Spleen (tissue), 11 donors: ENCODE measurements at regions not wholly inside any gene's neighbourhood (a gene's known extent, or its start where the extent isn't known, plus 50 kb on each side); places are given as distances from the start of the nearest gene placed in this dataset.

ENCODE experiments used
- DNase-seq: peaks from one replicate; pipeline ENCODE4 v3.0.0-alpha.2; 2020
- H3K27ac ChIP-seq, 8 donors: fragments of 200-600 bp; sonication (generic) in 7 of 8; 1 replicate in 4 of 8; 2 replicates in 4 of 8; pipeline versions ENCODE4 v1.5.0 to v1.8.0; 2016 to 2021; ENCODE audit warnings: inconsistent platforms in 4 of 8, mild to moderate bottlenecking in 4 of 8, moderate library complexity in 1 of 8
- H3K27me3 ChIP-seq, 7 donors: fragments of 200-600 bp; sonication (generic) in 6 of 7; replicated peaks in 1 of 7; 1 replicate in 4 of 7; 2 replicates in 3 of 7; pipeline versions ENCODE4 v1.5.0 to v1.8.0; 2016 to 2021; ENCODE audit warnings: inconsistent platforms in 3 of 7, mild to moderate bottlenecking in 1 of 7
- H3K36me3 ChIP-seq, 6 donors: fragments of 200-600 bp; sonication (generic) in 5 of 6; 1 replicate in 4 of 6; 2 replicates in 2 of 6; pipeline versions ENCODE4 v1.5.0 to v1.8.0; 2016 to 2021; ENCODE audit warnings: inconsistent platforms in 2 of 6
- H3K4me1 ChIP-seq, 6 donors: fragments of 200-600 bp; sonication (generic) in 5 of 6; 1 replicate in 3 of 6; 2 replicates in 3 of 6; pipeline versions ENCODE4 v1.5.0 to v1.8.0; 2016 to 2021; ENCODE audit warnings: inconsistent platforms in 3 of 6
- H3K4me3 ChIP-seq, 8 donors: fragments of 200-600 bp; sonication (generic) in 7 of 8; 1 replicate in 4 of 8; 2 replicates in 4 of 8; pipeline versions ENCODE4 v1.5.0 to v1.8.0; 2016 to 2021; ENCODE audit warnings: inconsistent platforms in 4 of 8, mild to moderate bottlenecking in 4 of 8, moderate library complexity in 2 of 8
- H3K9me3 ChIP-seq, 8 donors: fragments of 200-600 bp; sonication (generic) in 7 of 8; 1 replicate in 4 of 8; 2 replicates in 4 of 8; pipeline versions ENCODE4 v1.5.0 to v1.8.0; 2016 to 2021; ENCODE audit warnings: inconsistent platforms in 4 of 8
- POLR2A ChIP-seq, 3 donors: fragments of 450-650 bp; IDR thresholded peaks; one replicate each; pipeline ENCODE4 v1.5.1; 2017; ENCODE audit warnings: antibody characterized with exemption in 3 of 3, mild to moderate bottlenecking in 1 of 3
- POLR2AphosphoS5 ChIP-seq, 3 donors: sonication (generic); formaldehyde crosslinking; IDR thresholded peaks; one replicate each; pipeline ENCODE4 v1.5.1; 2017; ENCODE audit warnings: antibody characterized with exemption in 3 of 3
- WGBS, 5 donors: extraction: QIAGEN DNeasy Blood & Tissue Kit in 3 of 5; methylation state at CpG; one replicate each; pipeline versions ENCODE4 v1.1.5 to v1.1.7; 2013 to 2018; 5-methylcytosine and 5-hydroxymethylcytosine counted together
- intact Hi-C: fragments of 100-400 bp; cut with DNase I; formaldehyde crosslinking; loops from one replicate; pipeline ENCODE4 v1.15.0; 2023; ENCODE audit warnings: low total_unique reads
- TF ChIP-seq, protein P1 (sequence below), 11 experiments: fragments of 200-600 bp in 7 of 11; fragments of 450-650 bp in 4 of 11; sonication (generic) in 4 of 11; IDR thresholded peaks in 8 of 11; conservative IDR thresholded peaks in 3 of 11; 1 replicate in 7 of 11; 2 replicates in 4 of 11; pipeline versions ENCODE4 v1.4.0 to v1.8.0; 2016 to 2021; ENCODE audit warnings: antibody characterized with exemption in 11 of 11, inconsistent platforms in 4 of 11, mild to moderate bottlenecking in 1 of 11
- donor health status: healthy with polysubstance abuse.
- donor health status: DM: no; HTN: no; CAD: no; lungs with moderate emphysema.
- donor health status: DM: no; HTN: no; CAD: no.
- donor health status: Bipolar disorder and iron deficiency.
- donor health status: healthy.
- donor health status: DM: no; HTN: no; CAD: no.
- donor health status: DM: yes; HTN: yes; CAD: no.

- no peak for TF ChIP-seq POLR2A (IDR thresholded peaks at IDR 0.05)
- no peak for TF ChIP-seq POLR2AphosphoS5 (IDR thresholded peaks at IDR 0.05)
- TF ChIP-seq, protein P1, sequence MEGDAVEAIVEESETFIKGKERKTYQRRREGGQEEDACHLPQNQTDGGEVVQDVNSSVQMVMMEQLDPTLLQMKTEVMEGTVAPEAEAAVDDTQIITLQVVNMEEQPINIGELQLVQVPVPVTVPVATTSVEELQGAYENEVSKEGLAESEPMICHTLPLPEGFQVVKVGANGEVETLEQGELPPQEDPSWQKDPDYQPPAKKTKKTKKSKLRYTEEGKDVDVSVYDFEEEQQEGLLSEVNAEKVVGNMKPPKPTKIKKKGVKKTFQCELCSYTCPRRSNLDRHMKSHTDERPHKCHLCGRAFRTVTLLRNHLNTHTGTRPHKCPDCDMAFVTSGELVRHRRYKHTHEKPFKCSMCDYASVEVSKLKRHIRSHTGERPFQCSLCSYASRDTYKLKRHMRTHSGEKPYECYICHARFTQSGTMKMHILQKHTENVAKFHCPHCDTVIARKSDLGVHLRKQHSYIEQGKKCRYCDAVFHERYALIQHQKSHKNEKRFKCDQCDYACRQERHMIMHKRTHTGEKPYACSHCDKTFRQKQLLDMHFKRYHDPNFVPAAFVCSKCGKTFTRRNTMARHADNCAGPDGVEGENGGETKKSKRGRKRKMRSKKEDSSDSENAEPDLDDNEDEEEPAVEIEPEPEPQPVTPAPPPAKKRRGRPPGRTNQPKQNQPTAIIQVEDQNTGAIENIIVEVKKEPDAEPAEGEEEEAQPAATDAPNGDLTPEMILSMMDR (IDR thresholded peaks at IDR 0.05 in 8 of 11, conservative IDR thresholded peaks at IDR 0.05 in 3 of 11): no peak
- WGBS, 5 donors: 89 to 93% (median 90%) methylated on average over 16 of the region's 16 CpGs
- Histone ChIP-seq H3K36me3 (no peaks in the 10 kb centered on the region), H3K9me3 (no peaks in the 10 kb centered on the region), H3K27ac (no peak overlapping the region), H3K4me3 (no peak overlapping the region), H3K4me1 (peaks cover 0 to 5% (median 0%) of the 10 kb centered on the region in 6 donors), H3K27me3 (peaks cover 0 to 13% (median 0%) of the 10 kb centered on the region in 7 donors)
- intact Hi-C loops: no loop called here
- DNase-seq: no peak
These were observed 126.6 kb downstream of the ZNF664 start for GRCh38 chr12:124099661-124100060.

DNA sequence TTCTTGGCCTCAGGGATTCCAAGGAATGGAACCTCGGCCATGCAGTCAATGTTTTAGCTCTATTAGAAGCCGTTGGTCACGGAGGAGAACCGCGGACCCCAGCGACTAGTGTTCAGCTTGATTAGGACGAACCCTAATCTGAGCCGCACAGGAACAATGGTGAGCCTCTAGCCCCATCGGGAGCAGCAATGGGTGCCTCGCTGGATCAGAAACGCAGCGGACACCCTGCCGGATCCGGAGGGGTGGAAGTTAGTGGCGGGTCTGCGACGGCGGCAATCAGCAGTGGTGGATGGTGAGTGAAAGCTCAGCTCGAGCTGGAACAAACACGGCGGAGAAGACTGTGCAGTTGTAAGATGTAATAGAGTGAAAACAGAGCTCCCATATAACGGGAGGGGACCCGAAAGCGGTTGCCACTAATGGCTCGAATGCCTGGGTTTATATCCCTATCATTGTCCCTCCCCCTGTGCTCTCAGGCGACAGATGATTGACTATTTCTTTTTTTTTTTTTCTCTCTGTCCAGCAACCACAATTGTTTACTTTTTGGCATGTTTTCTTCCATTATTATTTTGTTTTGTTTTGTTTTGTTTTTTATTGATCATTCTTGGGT lies 127.7 kb downstream of the ZNF664 start:
- WGBS, 5 donors: 85 to 92% (median 87%) methylated on average over 26 of the region's 26 CpGs
- Histone ChIP-seq H3K27me3 (peaks cover 0 to 13% (median 0%) of the 10 kb centered on the region in 7 donors), H3K27ac (no peak overlapping the region), H3K4me1 (no peaks in the 10 kb centered on the region), H3K36me3 (no peaks in the 10 kb centered on the region), H3K4me3 (no peak overlapping the region), H3K9me3 (no peaks in the 10 kb centered on the region)
- no peak for TF ChIP-seq POLR2AphosphoS5 (IDR thresholded peaks at IDR 0.05)
- no peak for TF ChIP-seq POLR2A (IDR thresholded peaks at IDR 0.05)
- TF ChIP-seq, protein P1 (IDR thresholded peaks at IDR 0.05 in 8 of 11, conservative IDR thresholded peaks at IDR 0.05 in 3 of 11): no peak
- intact Hi-C loops: no loop called here
- no peak for DNase-seq

DNA sequence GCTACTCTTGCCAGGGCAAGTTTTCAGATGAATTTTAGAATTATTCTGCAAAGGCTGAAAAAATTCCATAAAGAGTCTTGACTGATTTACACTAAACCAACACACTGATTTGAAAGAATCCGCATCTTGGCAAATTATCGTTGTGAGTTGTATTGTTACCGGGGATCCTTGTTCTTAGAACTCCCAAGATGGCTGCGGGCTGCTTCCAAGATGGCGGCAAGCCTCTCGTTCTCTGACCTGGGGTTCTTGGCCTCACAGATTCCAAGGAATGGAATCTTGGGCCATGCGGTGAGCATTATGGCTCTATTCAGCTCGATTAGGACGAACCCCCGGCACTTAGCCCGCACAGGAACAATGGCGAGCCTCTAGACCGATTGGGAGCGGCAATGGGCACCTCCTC lies 132.5 kb downstream of the ZNF664 start:
- no peaks in the 10 kb centered on the region for H3K27me3 ChIP-seq
- peaks cover 0 to 5% (median 0%) of the 10 kb centered on the region in 8 donors for H3K9me3 ChIP-seq
- H3K4me1 ChIP-seq: no peaks in the 10 kb centered on the region
- TF ChIP-seq, protein P1 (IDR thresholded peaks at IDR 0.05 in 8 of 11, conservative IDR thresholded peaks at IDR 0.05 in 3 of 11): no peak
- TF ChIP-seq POLR2AphosphoS5 (IDR thresholded peaks at IDR 0.05): no peak
- no peak for TF ChIP-seq POLR2A (IDR thresholded peaks at IDR 0.05)
- H3K4me3 ChIP-seq: no peak overlapping the region
- H3K36me3 ChIP-seq: no peaks in the 10 kb centered on the region
- WGBS, 5 donors: 88 to 96% (median 92%) methylated on average over 14 of the region's 14 CpGs
- H3K27ac ChIP-seq: no peak overlapping the region
- intact Hi-C loops: no loop called here
- no peak for DNase-seq

- no peaks in the 10 kb centered on the region for H3K27me3 ChIP-seq
- TF ChIP-seq, protein P1 (IDR thresholded peaks at IDR 0.05 in 8 of 11, conservative IDR thresholded peaks at IDR 0.05 in 3 of 11): no peak
- TF ChIP-seq POLR2AphosphoS5 (IDR thresholded peaks at IDR 0.05) (no peak), POLR2A (IDR thresholded peaks at IDR 0.05) (no peak)
- H3K4me1 ChIP-seq: no peaks in the 10 kb centered on the region
- no peaks in the 10 kb centered on the region for H3K36me3 ChIP-seq
- no peak overlapping the region for H3K27ac ChIP-seq
- no peak for DNase-seq
- peaks cover 0 to 5% (median 0%) of the 10 kb centered on the region in 8 donors for H3K9me3 ChIP-seq
- 77 to 93% (median 87%) methylated on average over 4 of the region's 4 CpGs for WGBS, 5 donors
- H3K4me3 ChIP-seq: no peak overlapping the region
- intact Hi-C loops: no loop called here
These were observed 134.3 kb downstream of the ZNF664 start for GRCh38 chr12:124107351-124107750.
